GM13976 (cell line): ENCODE measurements at regions not wholly inside any gene's neighbourhood (a gene's known extent, or its start where the extent isn't known, plus 50 kb on each side); places are given as distances from the start of the nearest gene placed in this dataset.

Experiments used
- DNase-seq: peaks from one replicate; pipeline ENCODE4 v3.0.0; 2012; ENCODE audit warnings: low spot score
- CTCF ChIP-seq: IDR thresholded peaks from 2 replicates; pipeline ENCODE4 v1.5.1; 2012; ENCODE audit warnings: borderline replicate concordance, mild to moderate bottlenecking; ENCODE audit not compliant: insufficient read depth; ENCODE audit errors: extremely low read depth, missing control alignments, control extremely low read depth
- in situ Hi-C: fragments of 300-500 bp; cut with MboI; formaldehyde crosslinking; loops from one replicate; pipeline ENCODE4 v1.12.0; 2022; ENCODE audit warnings: low sequenced_read_pairs, mixed read lengths, inconsistent platforms; ENCODE audit not compliant: unreplicated experiment

GRCh38 chr7:136070736-136071505 lies 93.8 kb upstream of the MTPN start:
- in situ Hi-C loops = no loop called here
- no peak for DNase-seq
- TF ChIP-seq CTCF = no peak

- in situ Hi-C loops = no loop called here
- TF ChIP-seq CTCF = no peak
- DNase-seq = no peak
These were observed 92.8 kb upstream of the MTPN start for GRCh38 chr7:136069840-136070529.

GRCh38 chr7:136067277-136067676 lies 90.1 kb upstream of the MTPN start:
- no peak for DNase-seq
- in situ Hi-C loops = no loop called here
- no peak for TF ChIP-seq CTCF

- no peak for DNase-seq
- in situ Hi-C loops = no loop called here
- TF ChIP-seq CTCF = no peak
These were observed 89.4 kb upstream of the MTPN start for GRCh38 chr7:136066304-136067143.

GRCh38 chr7:136064627-136065237 lies 87.6 kb upstream of the MTPN start:
- no peak for DNase-seq
- in situ Hi-C loops = no loop called here
- TF ChIP-seq CTCF = no peak

GRCh38 chr7:136064081-136064480 lies 86.9 kb upstream of the MTPN start:
- in situ Hi-C loops = no loop called here
- no peak for DNase-seq
- TF ChIP-seq CTCF = no peak
